GM18502 (cell line): ENCODE measurements at regions not wholly inside any gene's neighbourhood (a gene's known extent, or its start where the extent isn't known, plus 50 kb on each side); places are given as distances from the start of the nearest gene placed in this dataset.

Experiments used
- ATAC-seq: cut with Tn5 transposase; IDR thresholded peaks from one replicate; pipeline ENCODE4 v1.9.1; 2021; ENCODE audit warnings: mild to moderate bottlenecking; ENCODE audit not compliant: unreplicated experiment, poor library complexity

DNA sequence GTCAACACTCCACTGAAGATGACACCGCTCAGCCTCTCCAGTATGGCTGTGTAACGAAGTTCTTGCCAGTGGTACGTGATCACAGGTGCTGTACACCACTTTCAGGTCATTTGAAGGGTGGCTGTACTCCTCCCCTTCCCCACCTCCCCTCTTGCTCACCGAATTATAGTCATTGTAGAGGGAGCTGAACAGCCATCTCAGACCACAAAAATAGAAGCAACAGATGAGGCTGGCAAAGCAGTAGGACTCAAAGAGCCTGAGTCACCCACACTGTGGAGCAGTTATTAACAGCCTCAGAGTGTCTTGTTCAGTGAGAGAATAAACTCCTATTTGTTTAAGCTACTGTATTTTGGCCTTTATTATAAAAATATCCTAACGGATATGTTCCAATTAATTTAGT lies 192.5 kb upstream of the MCHR2 start:
- no peak for ATAC-seq

- no peak for ATAC-seq
Measured at GRCh38 chr6:100185615-100186014, 191.6 kb upstream of the MCHR2 start.

- no peak for ATAC-seq
Measured at GRCh38 chr6:100184473-100184872, 190.4 kb upstream of the MCHR2 start.

GRCh38 chr6:100182313-100182712 lies 188.3 kb upstream of the MCHR2 start:
- no peak for ATAC-seq

DNA sequence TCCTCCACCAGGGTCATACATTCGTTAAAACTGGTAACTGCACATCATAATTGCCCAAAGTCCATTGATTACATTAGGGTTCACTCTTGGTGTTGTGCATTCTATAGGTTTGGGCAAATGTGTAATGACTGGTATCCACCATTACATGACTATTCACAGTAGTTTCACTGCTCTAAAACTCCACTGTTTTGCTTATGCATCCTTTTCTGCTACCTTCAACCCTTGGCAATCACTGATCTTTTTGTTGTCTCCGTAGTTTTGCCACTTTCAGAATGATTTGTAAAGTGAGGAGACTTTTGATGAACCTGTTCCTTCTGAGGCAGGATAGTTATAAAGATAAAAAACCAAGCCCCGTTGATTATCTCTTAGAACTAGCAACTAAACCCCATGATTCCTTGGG lies 187.3 kb upstream of the MCHR2 start:
- ATAC-seq: no peak

- ATAC-seq: no peak
Measured at GRCh38 chr6:100179576-100179975, 185.6 kb upstream of the MCHR2 start.

GRCh38 chr6:100177956-100178355 lies 183.9 kb upstream of the MCHR2 start:
- ATAC-seq: no peak

GRCh38 chr6:100176951-100177710 lies 183.1 kb upstream of the MCHR2 start:
- ATAC-seq: no peak

DNA sequence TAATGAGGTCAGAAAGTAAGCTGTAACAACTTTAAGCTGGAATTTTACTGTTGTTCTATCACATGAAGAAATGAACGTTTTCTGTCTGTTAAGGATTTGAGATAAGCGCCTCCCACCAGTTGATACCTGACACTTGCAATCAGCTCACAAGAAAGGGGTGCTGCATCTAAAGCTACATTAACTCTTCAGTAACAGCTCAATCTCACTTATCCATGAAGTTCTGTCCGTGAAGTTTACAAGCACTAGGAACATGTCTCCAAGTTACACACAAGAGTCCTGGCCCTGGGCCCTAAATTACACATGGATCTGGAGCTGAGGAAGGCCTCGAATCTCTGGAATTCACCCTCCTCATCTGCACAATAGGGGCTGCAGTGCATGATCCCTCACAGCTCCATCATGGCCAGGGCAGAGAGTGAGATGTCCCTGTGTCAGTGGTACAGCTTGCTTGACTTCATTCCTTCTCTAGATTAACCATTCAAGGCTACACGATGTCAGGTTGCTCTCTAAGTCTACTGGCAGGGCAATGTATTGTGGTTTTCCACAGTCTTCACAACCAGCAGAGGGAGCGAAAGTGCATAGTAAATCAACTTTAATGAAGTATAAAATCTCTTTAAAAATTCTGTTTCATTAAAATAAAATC lies 182.4 kb upstream of the MCHR2 start:
- ATAC-seq: no peak

DNA sequence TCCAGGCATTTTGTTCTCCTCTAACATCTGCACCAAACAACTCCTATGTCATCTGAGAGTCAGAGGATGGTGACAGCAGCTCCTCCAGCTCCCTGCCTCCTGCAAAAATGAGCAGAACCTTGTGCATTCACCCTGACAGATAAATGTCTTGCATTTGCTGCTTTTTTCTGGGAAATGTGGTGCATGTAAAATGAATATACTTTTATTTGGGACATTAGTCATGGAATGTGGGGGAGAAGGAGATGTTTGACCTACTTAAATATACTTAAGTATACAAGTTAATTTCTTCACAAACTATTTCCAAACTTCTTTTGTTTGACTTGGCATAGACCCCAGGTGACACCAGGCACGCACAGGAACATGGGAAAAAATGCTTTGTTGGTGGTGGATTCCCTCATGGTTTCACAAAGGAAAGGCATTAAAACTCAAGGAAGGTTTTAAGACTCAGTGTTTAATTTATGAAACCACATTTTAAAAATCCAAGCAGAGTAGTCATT lies 181.8 kb upstream of the MCHR2 start:
- ATAC-seq: no peak

GRCh38 chr6:100173211-100173610 lies 179.2 kb upstream of the MCHR2 start:
- no peak for ATAC-seq

DNA sequence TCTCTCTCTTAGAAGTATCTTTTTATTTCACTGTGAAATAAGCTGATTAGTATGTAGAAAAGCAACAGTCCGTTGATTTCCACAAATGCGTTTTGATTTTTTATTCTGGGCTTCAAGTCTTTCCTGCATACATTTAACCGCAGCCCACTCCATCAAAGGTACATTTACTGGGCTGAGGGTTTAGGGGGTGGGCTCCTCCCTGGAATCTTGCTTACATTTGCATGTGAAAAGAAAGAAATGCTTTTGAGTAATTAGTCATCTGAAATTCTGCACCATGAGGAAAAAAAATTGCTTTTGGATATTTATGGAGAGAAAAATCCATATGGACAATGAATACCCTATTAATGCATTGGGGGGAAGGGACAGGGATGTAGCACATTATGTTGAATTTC lies 178.3 kb upstream of the MCHR2 start:
- no peak for ATAC-seq

GRCh38 chr6:100171533-100172321 lies 177.7 kb upstream of the MCHR2 start:
- peak; percentile 90 for ATAC-seq

DNA sequence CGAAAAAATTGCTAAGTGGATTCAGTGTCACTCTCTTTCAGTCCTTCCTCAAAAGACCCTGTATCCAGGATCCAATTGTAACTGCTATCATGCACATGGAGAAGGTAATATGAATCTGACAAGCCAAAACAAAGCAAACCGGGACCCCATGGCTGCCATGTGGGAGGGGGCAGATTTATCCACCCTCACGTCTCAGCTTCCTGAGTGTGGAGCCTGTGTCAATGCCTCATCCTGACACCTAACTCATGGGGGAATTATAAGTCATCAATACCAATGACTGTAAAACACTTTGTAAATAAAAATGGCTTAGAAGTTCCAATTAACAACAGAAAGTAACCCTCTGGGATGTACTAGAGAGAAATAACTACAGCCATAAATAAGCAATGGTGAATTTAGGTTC lies 174.1 kb upstream of the MCHR2 start:
- ATAC-seq: no peak

DNA sequence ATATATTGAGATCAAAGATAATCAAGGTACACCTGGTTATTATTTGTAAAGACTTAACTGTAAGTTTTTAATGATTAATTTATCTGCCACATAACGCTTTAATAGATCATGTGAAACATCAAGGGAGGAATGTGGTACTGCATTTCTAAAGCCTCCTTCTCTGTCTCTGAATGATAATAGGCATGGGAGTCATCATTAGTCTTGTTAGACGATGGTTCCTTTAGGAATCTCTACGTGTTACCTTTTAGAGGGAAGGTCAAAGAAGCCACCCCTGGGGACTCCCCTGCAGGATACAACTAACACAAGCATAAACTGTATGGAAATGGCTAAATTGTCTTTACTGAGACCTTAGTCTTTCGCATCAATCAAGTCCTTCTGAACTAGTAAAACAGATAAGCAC lies 173.6 kb upstream of the MCHR2 start:
- no peak for ATAC-seq

- no peak for ATAC-seq
Measured at GRCh38 chr6:100166956-100167355, 172.9 kb upstream of the MCHR2 start.

GRCh38 chr6:100165442-100165841 lies 171.4 kb upstream of the MCHR2 start:
- no peak for ATAC-seq

GRCh38 chr6:100163035-100163434 lies 169.0 kb upstream of the MCHR2 start:
- no peak for ATAC-seq

GRCh38 chr6:100161782-100162365 lies 167.9 kb upstream of the MCHR2 start:
- no peak for ATAC-seq

DNA sequence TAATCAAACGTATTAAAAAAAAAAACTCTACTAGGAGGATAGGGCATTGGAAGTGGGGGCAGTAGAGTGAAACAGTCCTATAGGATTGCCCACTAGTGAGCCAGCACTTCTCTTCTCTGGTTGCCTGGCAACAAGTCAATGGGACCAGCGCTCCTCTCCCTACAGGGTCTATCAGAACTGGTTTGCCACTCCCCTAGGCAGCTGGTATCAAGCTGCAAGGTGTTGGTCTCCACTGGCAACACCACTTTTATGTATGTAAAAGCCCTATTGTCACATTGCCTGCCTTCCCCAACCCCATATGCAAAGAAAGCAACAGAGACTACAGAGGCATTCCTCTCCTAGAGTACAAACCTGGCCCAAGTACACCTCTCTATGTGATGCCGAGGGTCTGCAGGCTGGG lies 166.9 kb upstream of the MCHR2 start:
- no peak for ATAC-seq

DNA sequence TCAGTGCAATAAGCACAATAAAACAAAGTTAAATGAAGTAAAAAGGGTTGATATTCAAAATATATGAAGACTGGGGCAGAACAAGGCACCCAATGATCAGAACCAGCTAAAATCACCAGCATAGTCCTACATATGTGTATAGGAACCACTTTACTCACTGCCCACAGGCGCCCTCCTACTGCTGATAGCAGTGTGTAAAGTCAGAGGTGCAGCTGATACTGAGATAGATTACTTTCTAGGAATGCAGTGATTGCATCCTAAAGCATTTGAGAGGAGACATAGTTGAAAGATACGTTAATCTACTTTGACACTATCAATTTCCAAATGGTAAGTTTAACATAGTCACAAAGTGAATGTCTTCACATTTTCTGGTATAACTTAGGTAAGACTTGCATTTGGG lies 161.1 kb upstream of the MCHR2 start:
- ATAC-seq: no peak
